ENCODE measurements at regions not wholly inside any gene's neighbourhood (a gene's known extent, or its start where the extent isn't known, plus 50 kb on each side); places are given as distances from the start of the nearest gene placed in this dataset.

GRCh38 chr13:80227645-80228044, 113.3 kb downstream of the SPRY2 start:
- TF ChIP-seq CEBPB (IDR thresholded peaks at IDR 0.05; ENCODE audit: low read depth, low read length) (no peak), MAZ (IDR thresholded peaks at IDR 0.05; ENCODE audit: borderline replicate concordance, low read depth, low read length) (no peak), RAD21 (IDR thresholded peaks at IDR 0.05; ENCODE audit: low read length) (no peak), USF2 (IDR thresholded peaks at IDR 0.05; ENCODE audit: low read depth, low read length) (no peak), NFE2L2 (IDR thresholded peaks at IDR 0.05; ENCODE audit: low read depth, low read length) (no peak), FOS (IDR thresholded peaks at IDR 0.05; ENCODE audit: low read depth, low read length) (no peak), POLR2A (IDR thresholded peaks at IDR 0.05; ENCODE audit: low read depth, low read length) (no peak), RFX5 (IDR thresholded peaks at IDR 0.05; ENCODE audit: low read depth, low read length) (no peak), MXI1 (IDR thresholded peaks at IDR 0.05; ENCODE audit: borderline replicate concordance, low read depth, low read length) (no peak), SMC3 (IDR thresholded peaks at IDR 0.05; ENCODE audit: low read depth, low read length) (no peak), BHLHE40 (IDR thresholded peaks at IDR 0.05; ENCODE audit: low read depth, low read length) (no peak), RCOR1 (IDR thresholded peaks at IDR 0.05; ENCODE audit: insufficient replicate concordance, low read length) (no peak), MAFK (IDR thresholded peaks at IDR 0.05; ENCODE audit: low read depth, low read length) (no peak), CTCF (conservative IDR thresholded peaks at IDR 0.05; ENCODE audit: low read depth, low read length) (no peak), CHD1 (IDR thresholded peaks at IDR 0.05; ENCODE audit: low read depth, low read length) (no peak)
- TF ChIP-seq, protein P1, sequence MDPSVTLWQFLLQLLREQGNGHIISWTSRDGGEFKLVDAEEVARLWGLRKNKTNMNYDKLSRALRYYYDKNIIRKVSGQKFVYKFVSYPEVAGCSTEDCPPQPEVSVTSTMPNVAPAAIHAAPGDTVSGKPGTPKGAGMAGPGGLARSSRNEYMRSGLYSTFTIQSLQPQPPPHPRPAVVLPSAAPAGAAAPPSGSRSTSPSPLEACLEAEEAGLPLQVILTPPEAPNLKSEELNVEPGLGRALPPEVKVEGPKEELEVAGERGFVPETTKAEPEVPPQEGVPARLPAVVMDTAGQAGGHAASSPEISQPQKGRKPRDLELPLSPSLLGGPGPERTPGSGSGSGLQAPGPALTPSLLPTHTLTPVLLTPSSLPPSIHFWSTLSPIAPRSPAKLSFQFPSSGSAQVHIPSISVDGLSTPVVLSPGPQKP (IDR thresholded peaks at IDR 0.05; ENCODE audit: borderline replicate concordance, low read depth, low read length) = no peak
- no peak overlapping the region for H2AK5ac ChIP-seq (ENCODE audit: low read depth, low read length)
- no peak overlapping the region for H2BK15ac ChIP-seq (ENCODE audit: low read depth, low read length)
- H3K36me3 ChIP-seq (ENCODE audit: control insufficient read depth, insufficient read depth, low read length) = no peaks in the 10 kb centered on the region
- H2AK9ac ChIP-seq (replicated peaks; ENCODE audit: low read depth, low read length, poor library complexity) = no peak overlapping the region
- no peak overlapping the region for H4K91ac ChIP-seq (ENCODE audit: insufficient read depth, low read depth, low read length)
- H3K9ac ChIP-seq (ENCODE audit: low read depth, low read length) = no peak overlapping the region
- BruUV-seq (replicated peaks) = no TSS peak
- intact Hi-C loops (cut with micrococcal nuclease) = no loop called here
- no peak overlapping the region for H2BK5ac ChIP-seq (ENCODE audit: low read depth, low read length, poor library complexity, severe bottlenecking)
- H3K23ac ChIP-seq (ENCODE audit: low read depth, low read length) = no peak overlapping the region
- H3K4ac ChIP-seq (ENCODE audit: low read depth, low read length) = no peak overlapping the region
- H3K4me3 ChIP-seq (ENCODE audit: insufficient read depth, low read depth, low read length) = no peak overlapping the region
- H4K5ac ChIP-seq (ENCODE audit: low read depth, low read length) = no peak overlapping the region
- no CpG with 5 or more reads among the region's 2 CpGs for WGBS, 2 experiments (ENCODE audit: extremely low coverage in 2 of 2, insufficient read length in 1 of 2)
- POLR2A ChIA-PET (ENCODE audit: unreplicated experiment) = no interaction called here
- no peaks in the 10 kb centered on the region for H4K20me1 ChIP-seq (ENCODE audit: insufficient read depth, low read length)
- no peaks in the 10 kb centered on the region for H3K9me1 ChIP-seq (ENCODE audit: insufficient read depth, low read length)
- no peaks in the 10 kb centered on the region for H3K9me3 ChIP-seq (ENCODE audit: control insufficient read depth, insufficient read depth, low read length)
- H2BK20ac ChIP-seq (ENCODE audit: low read depth, low read length) = no peak overlapping the region
- in situ Hi-C loops (cut with MboI; ENCODE audit: low sequenced_read_pairs) = no loop called here
- ATAC-seq (ENCODE audit: low read depth) (no peak), DNase-seq (no peak)
- no peak overlapping the region for H3K18ac ChIP-seq (ENCODE audit: low read depth, low read length)
- H3K4me2 ChIP-seq (ENCODE audit: low read depth, low read length) = no peak overlapping the region
- no peak overlapping the region for H2AFZ ChIP-seq (replicated peaks; ENCODE audit: low read length, poor library complexity)
- H2BK120ac ChIP-seq (ENCODE audit: low read depth, low read length) = no peak overlapping the region
- CTCF ChIA-PET = interaction anchor here (0.6 to 0.7 kb wide), 2 partner anchors 81 to 180 kb away, joined by 3 read pairs; no protein-coding TSS in a partner anchor
- no peaks in the 10 kb centered on the region for H3K27me3 ChIP-seq (ENCODE audit: control insufficient read depth, insufficient read depth, low read length)
- no peaks in the 10 kb centered on the region for H3K79me1 ChIP-seq (ENCODE audit: low read depth in 1 of 2, low read length in 2 of 2)
- H4K8ac ChIP-seq (ENCODE audit: low read depth in 2 of 2, low read length in 2 of 2) = no peak overlapping the region
- H3K4me1 ChIP-seq (ENCODE audit: control insufficient read depth, insufficient read depth, low read length) = no peaks in the 10 kb centered on the region
- H3K14ac ChIP-seq (replicated peaks; ENCODE audit: low read depth, low read length) = no peak overlapping the region
- no peak overlapping the region for H3K56ac ChIP-seq (ENCODE audit: extremely low read depth, insufficient read depth, low read length)
- dilution Hi-C loops (cut with HindIII; ENCODE audit: low sequenced_read_pairs, unreplicated experiment) = no loop called here
- H3K27ac ChIP-seq (ENCODE audit: insufficient read depth, low read length) = no peak overlapping the region

Measured in IMR-90 (cell line).